Stimulated activated CD8-positive, alpha-beta memory T cell treated with anti-CD3 and anti-CD28 coated beads, Interleukin-4, amount 100 ng/mL, for 24 hours (primary cell): ENCODE measurements at regions not wholly inside any gene's neighbourhood (a gene's known extent, or its start where the extent isn't known, plus 50 kb on each side); places are given as distances from the start of the nearest gene placed in this dataset.
"Not testable (repeated sequence)": the region's sequence is repeated elsewhere in the genome, so short reads cannot be mapped to it uniquely, and the experiment has no call there.

ENCODE experiments used
- DNase-seq: peaks from one replicate; pipeline ENCODE4 v3.0.0-alpha.2; 2020; ENCODE audit warnings: low read depth

DNA sequence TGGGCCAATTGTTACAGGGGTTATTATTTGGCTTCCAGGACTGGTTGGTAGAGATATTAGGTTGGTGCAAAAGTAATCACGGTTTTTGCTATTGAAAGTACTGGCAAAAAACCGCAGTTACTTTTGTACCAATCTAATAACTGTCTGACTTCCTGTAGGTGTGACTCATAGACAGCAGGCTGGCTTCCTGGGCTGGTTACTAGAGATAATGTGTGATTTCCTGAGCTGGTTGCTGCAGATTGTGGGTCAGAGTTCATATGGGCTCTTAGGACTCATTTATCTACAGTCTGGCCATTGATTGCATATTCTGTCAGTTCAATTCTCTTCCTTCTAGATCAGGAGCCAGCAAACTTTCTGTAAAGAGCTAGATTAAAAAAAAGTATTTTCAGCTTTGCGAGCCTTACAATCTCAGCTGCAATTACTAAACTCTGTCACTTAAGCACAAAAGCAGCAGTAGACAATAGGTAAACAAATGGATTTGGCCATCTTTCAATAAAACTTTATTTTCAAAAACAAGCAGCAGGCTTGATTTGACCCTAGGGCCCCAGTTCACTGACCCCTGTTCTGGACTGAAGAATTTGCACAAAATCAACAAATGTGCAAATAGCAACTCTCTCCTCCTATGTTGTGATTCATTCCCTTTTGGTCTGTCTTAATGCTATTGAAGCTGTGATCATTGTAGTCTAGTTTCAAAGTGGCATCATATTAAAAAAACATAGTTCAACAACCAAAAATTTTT lies 50.8 kb upstream of the BOD1L1 start:
- no peak for DNase-seq

DNA sequence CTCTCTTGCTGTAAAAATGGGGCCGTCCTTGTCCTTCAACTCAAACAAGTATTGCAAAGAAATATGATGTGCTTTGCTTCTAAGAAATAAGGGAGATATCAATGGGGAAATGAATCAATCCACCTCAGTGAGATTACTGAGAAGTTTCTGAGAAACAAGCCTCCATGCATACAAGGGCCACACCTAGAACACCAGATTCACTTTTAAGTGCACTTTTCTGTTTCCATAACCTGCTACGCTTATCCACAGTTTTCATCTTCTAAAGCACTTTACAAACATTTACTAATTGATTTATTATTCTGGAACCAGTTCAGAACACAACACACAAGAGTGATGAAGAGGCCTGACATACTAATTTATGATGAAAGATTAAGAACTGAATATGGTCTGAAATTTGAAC lies 54.0 kb upstream of the BOD1L1 start:
- DNase-seq: no peak

DNA sequence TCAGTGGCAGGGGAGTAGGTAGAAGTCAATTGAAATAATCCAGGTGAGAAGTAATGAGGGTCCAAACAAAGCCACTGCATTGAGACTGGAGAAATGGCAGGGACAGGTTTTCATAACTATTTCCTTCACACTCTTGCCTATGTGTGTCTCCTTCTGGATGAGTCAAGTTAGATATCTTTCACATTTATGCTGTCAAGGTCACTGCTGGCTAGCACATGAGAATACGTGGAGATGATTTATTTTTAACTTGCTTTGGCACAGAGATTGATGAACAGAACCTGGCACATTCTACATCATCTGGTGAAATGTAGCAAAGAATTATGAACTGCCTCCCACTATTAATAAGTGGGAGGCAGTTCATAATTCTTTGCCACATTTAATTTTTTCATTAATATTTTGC lies 66.7 kb upstream of the BOD1L1 start:
- DNase-seq: no peak

DNA sequence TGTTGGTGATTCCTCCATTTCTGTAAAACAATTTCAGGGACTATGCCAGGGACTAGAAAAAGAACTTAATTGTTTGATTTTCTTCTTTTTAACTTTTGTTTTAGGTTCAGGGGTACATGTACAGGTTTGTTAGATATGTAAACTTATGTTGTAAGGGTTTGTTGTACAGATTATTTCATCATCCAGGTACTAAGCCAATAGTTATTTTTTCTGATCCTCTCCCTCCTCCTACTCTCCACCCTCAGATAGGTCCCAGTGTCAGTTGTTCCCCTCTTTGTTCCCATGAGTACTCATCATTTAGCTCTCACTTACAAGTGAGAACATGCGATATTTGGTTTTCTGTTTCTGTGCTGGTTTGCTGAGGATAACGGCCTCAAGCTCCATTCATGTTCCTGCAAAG lies 70.8 kb upstream of the BOD1L1 start:
- DNase-seq: no peak

DNA sequence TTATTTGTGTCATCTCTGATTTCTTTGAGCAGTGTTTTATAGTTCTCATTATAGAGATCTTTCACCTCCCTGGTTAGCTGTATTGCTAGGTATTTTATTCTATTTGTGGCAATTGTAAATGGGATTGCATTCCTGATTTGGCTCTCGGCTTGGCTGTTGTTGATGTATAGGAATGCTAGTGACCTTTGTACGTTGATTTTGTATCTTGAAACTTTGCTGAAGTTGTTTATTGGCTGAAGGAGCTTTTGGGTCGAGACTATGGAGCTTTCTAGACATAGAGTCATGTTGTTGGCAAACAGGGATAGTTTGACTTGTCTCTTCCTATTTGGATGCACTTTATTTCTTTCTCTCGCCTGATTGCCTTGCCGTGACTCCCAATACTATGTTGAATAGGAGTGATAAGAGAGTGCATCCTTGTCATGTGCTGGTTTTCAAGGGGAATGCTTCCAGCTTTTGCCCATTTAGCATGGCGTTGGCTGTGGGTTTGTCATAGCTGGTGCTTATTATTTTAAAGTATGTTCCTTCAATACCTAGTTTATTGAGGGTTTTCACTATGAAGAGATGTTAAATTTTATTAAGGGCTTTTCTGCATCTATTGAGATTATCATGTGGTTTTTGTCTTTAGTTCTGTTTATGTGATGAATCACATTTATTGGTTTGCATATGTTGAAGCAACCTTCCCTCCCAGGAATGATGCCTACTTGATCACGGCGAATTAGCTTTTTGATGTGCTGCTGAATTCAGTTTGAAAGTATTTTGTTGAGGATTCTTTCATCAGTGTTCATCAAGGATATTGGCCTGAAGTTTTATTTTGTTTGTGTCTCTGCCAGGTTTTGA lies 72.7 kb upstream of the BOD1L1 start:
- DNase-seq: no peak

DNA sequence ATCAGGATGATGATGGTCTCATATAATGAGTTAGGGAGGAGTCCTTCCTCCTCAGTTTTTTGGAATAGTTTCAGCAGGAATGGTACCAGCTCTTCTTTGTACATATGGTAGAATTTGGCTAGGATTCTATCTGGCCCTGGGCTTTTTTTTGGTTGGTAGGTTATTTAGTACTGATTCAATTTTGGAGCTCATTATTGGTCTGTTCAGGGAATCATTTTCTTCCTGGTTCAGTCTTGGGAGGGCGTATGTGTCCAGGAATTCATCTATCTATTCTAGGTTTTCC lies 73.3 kb upstream of the BOD1L1 start:
- DNase-seq: not testable (repeated sequence)

DNA sequence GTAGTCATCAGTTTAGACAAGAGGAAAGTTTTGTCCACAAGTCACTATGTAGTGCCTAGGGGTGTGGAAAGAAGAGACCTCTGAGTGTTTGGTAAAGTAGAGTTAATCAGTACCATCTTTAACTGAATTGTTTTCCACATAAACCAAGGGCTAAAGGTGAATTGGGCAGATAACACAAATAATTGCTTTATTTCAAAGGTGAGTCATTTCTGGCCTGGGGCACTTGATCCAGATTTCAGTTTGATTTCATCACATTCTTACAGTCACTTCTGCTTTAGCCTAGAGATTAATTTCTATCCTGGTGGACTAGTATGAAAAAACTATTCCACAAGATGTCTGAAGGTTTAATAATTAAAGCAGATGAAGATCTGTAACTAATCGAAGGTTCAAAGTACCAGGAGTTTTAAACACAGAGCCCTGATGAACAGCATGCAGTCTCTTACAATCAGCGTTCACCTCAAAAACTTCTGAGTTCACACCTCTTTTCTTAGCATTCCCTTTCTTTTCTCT lies 74.5 kb upstream of the BOD1L1 start:
- DNase-seq: no peak

DNA sequence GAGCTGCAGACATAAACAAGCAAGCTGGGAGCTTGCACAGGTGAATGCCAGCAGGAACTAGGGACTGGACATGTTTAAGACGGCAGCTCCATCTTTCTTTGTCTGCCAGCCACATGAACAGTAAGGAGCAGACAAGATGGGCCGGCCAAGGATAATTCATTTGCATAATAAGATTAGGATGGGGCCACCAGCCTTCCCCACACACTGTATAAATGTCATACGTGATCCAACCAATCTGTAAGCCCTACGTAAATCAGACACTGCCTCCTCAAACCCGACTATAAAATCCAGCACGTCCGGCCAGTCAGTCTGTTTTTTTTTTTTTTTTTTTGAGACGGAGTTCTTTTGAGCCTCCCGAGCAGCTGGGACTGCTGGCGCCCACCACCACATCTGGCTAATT lies 75.6 kb upstream of the BOD1L1 start:
- DNase-seq: no peak

DNA sequence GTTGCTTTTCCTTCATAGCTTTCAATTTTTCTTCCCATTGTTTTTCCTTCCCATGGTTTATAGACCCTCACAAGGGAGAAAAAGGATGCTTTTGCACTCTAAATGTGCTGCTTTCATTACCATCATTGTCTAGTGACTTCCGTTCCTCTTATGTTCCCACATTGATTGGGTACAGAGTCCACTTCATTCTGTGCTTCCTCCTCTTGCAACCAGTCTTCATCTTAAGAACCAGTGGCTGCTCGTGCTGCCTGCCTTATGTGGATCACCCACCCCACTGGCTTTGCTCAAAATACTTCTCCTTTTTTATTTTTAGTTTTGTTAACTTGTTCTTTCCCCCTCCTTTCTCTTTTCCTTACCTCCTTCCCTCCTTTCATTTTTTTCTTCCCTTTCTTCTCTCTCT lies 76.5 kb upstream of the BOD1L1 start:
- DNase-seq: no peak

DNA sequence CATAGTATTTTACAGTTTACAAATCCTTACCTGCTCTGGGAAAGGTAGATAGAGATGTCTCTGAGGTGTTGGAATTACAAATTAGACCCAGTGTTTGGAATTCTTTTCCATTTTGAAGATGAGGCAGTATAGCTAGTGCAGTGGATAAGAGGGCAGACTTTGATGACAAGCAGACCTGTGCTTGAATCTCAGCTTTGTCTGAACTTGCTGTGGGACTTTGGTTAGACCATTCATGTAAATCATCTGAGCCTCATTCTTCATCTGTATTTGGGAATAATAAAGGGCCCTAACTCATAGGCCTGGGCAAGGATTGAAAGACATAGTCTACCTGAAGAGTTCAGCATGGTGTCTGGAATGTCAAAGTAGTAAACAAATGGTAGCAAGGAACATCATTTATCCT lies 77.2 kb upstream of the BOD1L1 start:
- DNase-seq: no peak

DNA sequence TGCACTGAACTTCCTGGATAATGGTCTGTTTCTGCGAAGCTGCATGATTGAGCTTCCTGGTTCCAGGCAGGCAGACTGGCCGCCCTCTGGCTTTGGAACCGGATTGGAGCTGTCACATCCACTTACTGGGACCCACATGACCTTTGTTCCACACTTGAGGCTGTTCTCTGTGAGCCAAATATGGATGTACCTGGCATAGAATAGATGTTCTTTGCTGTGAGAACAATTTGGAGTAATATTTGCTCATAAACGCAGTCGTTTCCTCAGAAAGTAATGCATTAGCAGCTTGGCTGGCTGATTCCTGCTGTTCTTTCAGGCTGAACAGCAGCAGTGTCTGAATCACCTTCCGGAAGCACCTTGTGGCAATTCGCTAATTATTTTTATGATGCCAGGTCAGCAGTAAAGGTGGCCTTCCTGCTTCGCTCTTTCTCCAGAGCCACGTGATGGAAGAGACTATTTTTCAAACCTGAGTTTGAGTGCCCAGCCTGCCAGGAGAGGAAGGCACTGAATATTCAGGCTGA lies 78.1 kb upstream of the BOD1L1 start:
- DNase-seq: no peak

DNA sequence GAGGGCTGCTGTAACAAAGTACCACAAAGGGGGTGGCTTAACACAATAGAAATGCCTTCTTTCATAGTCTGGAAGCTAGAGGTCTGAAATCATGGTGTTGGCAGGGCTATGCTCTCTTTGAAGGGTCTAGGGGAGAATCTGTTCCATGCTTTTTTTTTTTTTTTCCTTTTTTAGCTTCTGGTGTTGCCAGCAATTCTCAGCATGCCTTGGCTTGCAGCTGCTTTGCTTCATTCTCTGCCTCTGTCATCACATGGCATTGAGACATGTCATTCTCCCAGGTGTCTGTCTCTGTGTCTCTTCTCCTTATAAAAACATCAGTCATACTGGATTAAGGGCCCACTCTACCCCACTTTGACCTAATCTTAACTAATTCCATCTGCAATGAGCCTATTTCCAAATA lies 78.6 kb upstream of the BOD1L1 start:
- no peak for DNase-seq

DNA sequence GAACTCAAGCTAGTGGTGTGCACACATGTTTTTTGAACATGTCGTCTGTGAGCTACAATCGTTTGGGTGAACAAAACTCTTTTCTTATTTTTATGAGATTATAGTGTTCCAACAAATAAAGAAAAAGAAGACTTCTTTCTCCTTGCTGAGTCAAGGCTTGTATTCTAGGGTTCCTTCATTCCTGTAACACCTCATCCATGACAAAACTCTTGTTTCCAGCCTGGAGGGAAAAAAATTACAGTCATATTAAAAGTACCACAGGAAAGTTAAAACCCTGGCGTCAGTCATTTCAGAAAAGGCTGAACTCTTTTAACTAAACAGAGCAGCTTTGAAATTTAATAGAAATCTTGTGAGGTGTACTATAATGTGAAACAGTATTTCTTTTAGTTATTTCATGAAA lies 79.2 kb upstream of the BOD1L1 start:
- no peak for DNase-seq

DNA sequence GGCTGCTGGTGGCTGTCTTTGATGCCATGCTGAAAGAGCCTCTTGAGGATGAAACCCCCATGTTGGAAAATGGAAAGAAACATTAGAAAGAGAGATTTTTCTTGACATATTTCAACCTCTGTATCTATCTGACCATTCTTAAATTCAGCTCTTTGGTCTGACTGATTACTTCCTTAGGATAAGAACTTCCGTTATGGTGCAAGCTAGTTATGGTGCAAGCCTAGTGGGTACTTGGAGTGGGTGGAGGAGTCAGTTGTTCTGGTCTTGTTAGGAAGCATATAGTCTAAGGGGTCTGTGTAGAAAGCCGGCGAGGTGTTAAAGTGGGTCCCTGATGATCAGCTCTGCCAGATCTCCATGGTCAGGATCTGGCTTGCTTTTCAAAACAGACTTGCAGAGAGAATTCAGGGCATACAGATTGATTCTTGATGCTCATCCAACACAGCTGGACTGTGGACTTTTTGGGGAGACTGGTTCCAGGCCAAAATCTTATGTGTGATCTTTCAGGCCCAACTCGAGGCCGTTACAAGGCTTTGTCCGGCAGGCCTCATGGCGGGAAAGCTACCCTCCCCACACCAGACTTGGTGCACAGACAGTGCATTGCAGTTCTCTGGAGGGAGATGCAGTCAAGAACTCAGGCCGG lies 82.8 kb upstream of the BOD1L1 start:
- no peak for DNase-seq

DNA sequence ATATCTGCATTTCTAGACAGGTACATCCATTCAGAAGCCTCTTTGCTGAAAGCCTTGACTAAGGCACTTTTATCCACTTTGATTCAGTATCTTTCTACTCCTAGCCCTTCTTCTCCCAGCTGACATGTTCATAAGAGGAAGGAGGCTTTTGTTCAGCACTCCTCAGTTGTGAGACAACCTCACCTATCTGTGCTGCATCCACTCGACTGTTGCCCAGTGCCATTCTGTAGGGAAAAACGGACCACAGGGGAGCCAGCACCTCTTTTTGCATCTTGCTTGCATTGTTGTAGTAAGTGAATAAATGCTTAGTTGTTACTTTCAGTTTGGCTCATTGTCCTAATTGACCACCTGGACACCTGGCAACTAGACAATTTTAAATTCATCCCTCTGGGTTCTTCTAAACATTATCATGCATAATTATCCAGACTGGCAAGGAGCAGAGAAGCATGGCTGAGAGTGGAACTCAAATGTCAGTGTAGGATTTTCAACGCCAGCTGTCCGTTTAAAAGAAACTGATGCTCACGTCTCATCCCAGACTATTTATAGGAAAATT lies 83.8 kb upstream of the BOD1L1 start:
- DNase-seq: no peak

DNA sequence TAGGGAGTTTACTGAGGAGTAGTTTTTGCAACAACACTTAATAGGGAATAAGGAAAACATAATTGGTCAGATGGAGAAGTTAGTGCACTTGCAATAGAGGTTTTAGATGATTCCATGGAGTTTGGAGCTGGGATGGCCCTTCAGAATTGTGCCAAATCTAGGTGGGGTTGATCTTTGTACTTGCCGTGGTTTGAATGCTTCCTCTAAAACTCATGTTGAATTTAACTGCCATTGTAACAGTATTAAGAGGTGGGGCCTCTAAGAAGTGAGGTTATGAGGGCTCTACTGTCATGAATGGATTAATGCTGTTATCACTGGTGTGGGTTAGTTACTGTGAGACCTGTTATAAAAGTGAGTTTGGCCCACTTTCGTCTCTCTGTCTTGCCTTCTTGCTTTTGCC lies 94.4 kb upstream of the BOD1L1 start:
- DNase-seq: no peak

DNA sequence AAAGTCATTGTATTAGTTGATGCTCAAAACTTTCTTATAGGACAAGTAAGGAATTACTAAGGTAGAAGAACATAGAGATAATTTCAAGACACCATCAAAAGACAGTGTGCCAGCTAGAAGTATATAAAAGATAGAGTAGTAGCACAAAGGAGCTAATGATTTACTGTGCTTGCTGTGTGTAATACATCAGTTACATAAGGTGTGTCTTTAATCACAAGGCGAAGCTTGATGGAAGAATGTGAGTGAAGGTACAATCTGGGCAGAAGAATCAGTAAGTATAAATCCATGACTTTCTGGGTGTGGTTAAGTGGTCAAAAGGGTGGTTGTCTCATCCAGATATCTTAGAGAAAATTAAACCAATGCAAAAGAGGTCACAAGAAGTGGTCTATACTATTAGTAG lies 95.1 kb upstream of the BOD1L1 start:
- DNase-seq: no peak

DNA sequence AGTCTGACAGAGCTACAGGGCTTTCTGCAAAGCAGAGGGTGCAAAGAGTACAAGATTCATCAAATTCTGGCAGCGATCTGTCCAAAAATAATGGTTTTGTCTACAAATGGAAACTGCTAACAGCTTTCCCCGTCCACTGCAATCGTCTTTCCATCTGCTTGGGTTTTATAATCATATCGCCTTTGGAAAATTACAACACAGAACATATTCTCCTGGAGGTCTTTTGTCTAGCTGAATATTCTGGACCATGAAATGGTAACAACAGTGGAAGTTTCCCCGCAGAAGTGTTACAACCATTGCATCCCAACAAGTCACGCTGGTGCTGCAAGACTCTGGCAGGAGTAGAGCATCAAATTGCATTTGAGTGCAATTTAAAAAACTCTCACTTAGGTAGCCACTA lies 101.2 kb upstream of the BOD1L1 start:
- DNase-seq: no peak

DNA sequence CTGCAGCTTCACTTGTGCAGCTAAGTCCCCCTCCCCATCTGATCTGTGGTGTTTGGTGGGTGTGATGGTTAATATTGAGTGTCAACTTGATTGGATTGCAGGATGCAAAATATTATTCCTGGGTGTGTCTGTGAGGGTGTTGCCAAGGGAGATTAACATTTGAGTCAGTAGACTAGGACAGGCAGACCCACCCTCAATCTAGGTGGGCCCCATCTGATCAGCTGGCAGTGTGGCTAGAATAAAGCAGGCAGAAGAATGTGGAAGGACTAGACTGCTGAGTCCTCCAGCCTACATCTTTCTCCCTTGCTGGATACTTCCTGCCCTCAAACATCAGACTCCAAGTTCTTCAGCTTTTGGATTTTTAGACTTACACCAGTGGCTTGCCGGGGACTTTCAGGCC lies 103.5 kb upstream of the BOD1L1 start:
- DNase-seq: no peak

DNA sequence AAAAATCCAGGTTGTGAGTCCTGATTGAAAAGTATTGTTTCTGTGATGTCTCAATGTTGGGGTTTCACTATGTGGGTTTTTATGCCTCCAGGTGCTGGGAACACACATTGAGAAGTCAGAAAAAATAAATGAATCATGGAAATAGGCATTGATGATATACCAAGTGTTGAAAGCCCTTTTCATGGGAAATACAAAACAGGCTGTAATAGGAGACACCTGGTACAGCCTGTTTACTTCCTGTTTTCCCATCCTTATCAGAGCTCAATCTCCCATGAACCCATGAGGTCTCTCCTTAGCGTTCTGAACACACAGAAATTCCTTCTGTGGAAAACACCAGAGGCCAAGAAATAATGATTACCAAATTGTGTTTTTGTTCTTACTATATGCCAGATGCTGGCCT lies 106.3 kb upstream of the BOD1L1 start:
- DNase-seq: no peak

DNA sequence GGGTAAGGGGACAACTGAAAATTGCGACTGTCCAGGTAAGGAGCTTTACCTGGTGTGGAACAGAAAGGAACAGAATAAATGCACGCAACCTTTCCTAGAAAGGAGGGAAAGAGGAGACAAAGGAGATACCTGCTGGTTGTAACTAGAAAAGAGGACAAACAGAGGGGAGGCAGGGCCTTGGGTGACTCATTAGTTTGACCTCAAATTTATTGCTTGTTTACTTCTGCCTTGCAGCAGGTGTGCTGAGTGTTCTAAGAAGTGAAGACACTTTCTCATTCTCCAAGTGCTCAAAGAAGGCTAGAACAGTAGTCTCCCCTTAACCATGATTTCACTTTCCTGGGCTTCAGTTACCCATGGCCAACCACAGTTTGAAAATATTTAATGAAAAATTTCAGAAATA lies 123.1 kb upstream of the BOD1L1 start:
- no peak for DNase-seq

DNA sequence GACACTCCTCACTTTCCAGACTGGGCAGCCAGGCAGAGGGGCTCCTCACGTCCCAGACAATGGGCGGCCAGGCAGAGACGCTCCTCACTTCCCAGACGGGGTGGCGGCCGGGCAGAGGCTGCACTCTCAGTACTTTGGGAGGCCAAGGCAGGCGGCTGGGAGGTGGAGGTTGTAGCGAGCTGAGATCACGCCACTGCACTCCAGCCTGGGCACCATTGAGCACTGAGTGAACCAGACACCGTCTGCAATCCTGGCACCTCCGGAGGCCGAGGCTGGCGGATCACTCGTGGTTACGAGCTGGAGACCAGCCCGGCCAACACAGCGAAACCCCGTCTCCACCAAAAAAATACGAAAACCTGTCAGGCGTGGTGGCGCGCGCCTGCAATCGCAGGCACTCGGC lies 134.1 kb upstream of the BOD1L1 start:
- not testable (repeated sequence) for DNase-seq

DNA sequence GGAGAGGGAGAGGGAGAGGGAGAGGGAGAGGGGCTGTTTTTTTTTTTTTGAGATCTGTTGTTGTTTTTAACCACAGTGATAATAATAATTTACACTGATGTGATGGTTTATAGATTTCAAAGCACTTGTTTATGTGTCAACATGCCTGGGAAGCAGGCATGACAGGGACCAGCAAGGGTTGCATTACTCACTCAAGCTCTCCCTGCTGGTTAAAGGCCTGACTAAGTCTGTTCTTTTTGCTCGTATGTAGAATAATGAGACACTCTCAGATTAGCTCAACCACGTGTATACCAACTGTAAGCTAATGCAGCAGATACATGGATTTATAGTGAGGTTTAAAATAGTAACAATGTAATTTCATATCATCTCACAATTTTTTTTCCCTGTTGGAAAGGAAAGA lies 134.6 kb upstream of the BOD1L1 start:
- DNase-seq: no peak
